Retinal pigment epithelial cell (primary cell): ENCODE measurements at regions not wholly inside any gene's neighbourhood (a gene's known extent, or its start where the extent isn't known, plus 50 kb on each side); places are given as distances from the start of the nearest gene placed in this dataset.
"Not testable (repeated sequence)": the region's sequence is repeated elsewhere in the genome, so short reads cannot be mapped to it uniquely, and the experiment has no call there.

Experiments used
- DNase-seq: peaks from one replicate; pipeline ENCODE4 v3.0.0-alpha.2; 2010; ENCODE audit warnings: low read depth
- H3K4me3 ChIP-seq: 2 replicates; pipeline ENCODE4 v1.5.1; 2011; ENCODE audit warnings: mild to moderate bottlenecking, low read length, control low read depth, moderate library complexity
- TF ChIP-seq, protein P1 (sequence below): conservative IDR thresholded peaks from 2 replicates; pipeline ENCODE4 v1.5.1; 2011; ENCODE audit warnings: low read depth, low read length, control low read depth, inconsistent platforms

DNA sequence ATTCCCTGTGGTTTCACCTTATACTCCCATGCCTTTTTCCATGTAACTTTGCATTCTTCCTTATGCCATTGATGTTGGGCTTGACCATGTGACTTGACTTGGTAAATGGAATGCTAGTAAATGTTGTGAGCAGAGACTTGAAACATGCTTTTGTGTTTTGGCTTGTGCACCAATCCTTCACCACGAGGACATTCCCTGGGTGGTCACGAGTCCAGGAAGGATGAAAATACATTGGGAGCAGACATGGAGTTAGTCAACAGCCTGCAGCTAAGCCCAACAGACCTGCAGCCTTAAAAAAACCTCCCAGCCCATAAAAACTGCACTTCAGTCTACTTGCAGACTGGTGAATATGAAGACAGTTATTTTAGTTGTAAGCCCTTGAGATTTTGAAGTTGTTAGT is 116.5 kb upstream of the SPATS2L start:
- DNase-seq: peak; percentile 57
- no peak overlapping the region for H3K4me3 ChIP-seq
- TF ChIP-seq, protein P1, sequence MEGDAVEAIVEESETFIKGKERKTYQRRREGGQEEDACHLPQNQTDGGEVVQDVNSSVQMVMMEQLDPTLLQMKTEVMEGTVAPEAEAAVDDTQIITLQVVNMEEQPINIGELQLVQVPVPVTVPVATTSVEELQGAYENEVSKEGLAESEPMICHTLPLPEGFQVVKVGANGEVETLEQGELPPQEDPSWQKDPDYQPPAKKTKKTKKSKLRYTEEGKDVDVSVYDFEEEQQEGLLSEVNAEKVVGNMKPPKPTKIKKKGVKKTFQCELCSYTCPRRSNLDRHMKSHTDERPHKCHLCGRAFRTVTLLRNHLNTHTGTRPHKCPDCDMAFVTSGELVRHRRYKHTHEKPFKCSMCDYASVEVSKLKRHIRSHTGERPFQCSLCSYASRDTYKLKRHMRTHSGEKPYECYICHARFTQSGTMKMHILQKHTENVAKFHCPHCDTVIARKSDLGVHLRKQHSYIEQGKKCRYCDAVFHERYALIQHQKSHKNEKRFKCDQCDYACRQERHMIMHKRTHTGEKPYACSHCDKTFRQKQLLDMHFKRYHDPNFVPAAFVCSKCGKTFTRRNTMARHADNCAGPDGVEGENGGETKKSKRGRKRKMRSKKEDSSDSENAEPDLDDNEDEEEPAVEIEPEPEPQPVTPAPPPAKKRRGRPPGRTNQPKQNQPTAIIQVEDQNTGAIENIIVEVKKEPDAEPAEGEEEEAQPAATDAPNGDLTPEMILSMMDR: no peak

- H3K4me3 ChIP-seq: no peak overlapping the region
- TF ChIP-seq, protein P1: no peak
- DNase-seq: no peak
These were observed 113.2 kb upstream of the SPATS2L start for GRCh38 chr2:200193331-200193730.

GRCh38 chr2:200193791-200194190 is 112.7 kb upstream of the SPATS2L start:
- TF ChIP-seq, protein P1: no peak
- DNase-seq: no peak
- H3K4me3 ChIP-seq: no peak overlapping the region

- no peak for DNase-seq
- H3K4me3 ChIP-seq: no peak overlapping the region
- TF ChIP-seq, protein P1: no peak
These were observed 111.7 kb upstream of the SPATS2L start for GRCh38 chr2:200194746-200195145.

GRCh38 chr2:200199005-200199404 is 107.5 kb upstream of the SPATS2L start:
- H3K4me3 ChIP-seq: no peak overlapping the region
- TF ChIP-seq, protein P1: no peak

DNA sequence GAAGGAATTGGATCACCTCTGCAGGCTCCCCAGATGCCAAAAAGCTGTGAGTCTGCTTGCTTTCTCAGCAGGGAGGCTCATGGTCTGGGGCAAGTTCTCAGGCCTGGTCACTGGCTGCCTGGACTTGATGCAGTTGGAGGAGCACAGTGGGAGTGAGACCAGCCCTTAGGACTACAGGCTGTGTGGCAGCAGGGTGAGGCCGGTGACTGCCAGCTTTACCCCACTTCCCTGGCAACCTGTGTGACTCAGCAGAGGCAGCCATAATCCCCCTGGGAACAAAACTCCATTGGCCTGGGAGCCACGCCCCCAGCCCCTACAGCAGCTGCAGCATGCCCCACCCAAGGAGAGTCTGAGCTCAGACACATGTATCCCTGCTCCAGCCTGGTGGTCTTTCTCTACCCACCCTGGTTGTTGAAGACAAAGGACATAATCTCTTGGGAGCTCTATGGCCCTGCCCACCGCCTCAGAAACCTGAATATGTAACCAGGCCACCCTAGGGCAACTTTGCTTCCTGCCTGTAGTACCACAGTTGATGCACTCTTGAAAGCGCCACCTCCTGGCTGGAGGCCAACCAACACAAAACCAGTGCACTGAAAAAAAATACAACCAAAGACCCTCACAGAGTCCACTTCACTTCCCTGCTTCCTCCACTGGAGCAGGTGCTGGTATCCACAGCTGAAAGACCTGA is 106.8 kb upstream of the SPATS2L start:
- peak; percentile 82 for DNase-seq
- TF ChIP-seq, protein P1: peak; percentile 22
- no peak overlapping the region for H3K4me3 ChIP-seq

More at GRCh38 chr2:200199005-200199404, 107.5 kb upstream of the SPATS2L start:
- no peak for DNase-seq

DNA sequence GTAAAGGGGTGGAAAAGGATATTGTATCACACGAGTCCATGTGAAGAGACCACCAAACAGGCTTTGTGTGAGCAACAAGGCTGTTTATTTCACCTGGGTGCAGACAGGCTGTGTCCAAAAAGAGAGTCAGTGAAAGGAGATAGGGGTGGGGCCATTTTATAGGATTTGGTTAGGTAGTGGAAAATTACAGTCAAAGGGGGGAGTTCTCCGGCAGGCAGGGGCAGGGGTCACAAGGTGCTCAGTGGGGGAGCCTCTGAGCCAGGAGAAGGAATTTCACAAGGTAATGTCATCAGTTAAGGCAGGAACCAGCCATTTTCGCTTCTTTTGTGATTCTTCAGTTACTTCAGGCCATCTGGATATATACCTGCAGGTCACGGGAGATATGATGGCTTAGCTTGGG is 104.7 kb upstream of the SPATS2L start:
- not testable (repeated sequence) for H3K4me3 ChIP-seq, DNase-seq

DNA sequence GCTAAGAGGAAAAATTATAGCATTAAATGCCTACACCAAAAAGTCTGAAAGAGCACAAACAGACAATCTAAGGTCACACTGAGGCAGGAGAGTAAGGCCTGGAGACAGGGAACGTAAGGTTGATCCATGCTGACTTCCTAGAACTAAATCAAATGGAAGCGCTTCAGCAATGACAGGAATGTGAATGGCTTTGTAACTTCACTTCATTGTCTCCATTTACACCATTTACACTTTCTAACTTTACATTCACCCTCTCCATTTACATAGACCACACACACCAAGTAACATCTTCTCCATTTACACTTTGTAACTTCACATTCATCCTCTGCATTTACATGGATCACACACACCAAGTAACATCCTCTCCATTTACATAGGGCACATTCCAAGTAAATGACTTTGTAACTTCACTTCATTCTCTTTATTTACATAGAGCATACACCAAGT is 103.1 kb upstream of the SPATS2L start:
- TF ChIP-seq, protein P1: no peak

More for the DNA sequence above, 103.1 kb upstream of the SPATS2L start:
- no peak for DNase-seq
- no peak overlapping the region for H3K4me3 ChIP-seq
